Middle frontal gyrus (tissue), 1 donor: ENCODE measurements at regions not wholly inside any gene's neighbourhood (a gene's known extent, or its start where the extent isn't known, plus 50 kb on each side); places are given as distances from the start of the nearest gene placed in this dataset.

Experiments used
- DNase-seq: peaks from one replicate; pipeline ENCODE4 v3.0.0-alpha.2; 2015; ENCODE audit warnings: low spot score; ENCODE audit errors: extremely low spot score

GRCh38 chr6:113076816-113077215 lies 729.7 kb downstream of the RFPL4B start:
- no peak for DNase-seq

- no peak for DNase-seq
These were observed 730.7 kb downstream of the RFPL4B start for GRCh38 chr6:113077794-113078193.

- DNase-seq: no peak
These were observed 731.7 kb downstream of the RFPL4B start for GRCh38 chr6:113078791-113079190.

GRCh38 chr6:113082745-113083144 lies 735.6 kb downstream of the RFPL4B start:
- no peak for DNase-seq

GRCh38 chr6:113083947-113084346 lies 736.8 kb downstream of the RFPL4B start:
- DNase-seq: no peak

GRCh38 chr6:113089056-113089455 lies 741.9 kb downstream of the RFPL4B start:
- DNase-seq: no peak

- DNase-seq: no peak
These were observed 745.7 kb downstream of the RFPL4B start for GRCh38 chr6:113092795-113093194.

- no peak for DNase-seq
These were observed 747.6 kb downstream of the RFPL4B start for GRCh38 chr6:113094779-113095178.

GRCh38 chr6:113095841-113096240 lies 748.7 kb downstream of the RFPL4B start:
- no peak for DNase-seq

GRCh38 chr6:113102761-113103160 lies 754.4 kb upstream of the MARCKS start:
- no peak for DNase-seq

GRCh38 chr6:113103634-113104361 lies 753.3 kb upstream of the MARCKS start:
- DNase-seq: no peak

- DNase-seq: no peak
These were observed 752.6 kb upstream of the MARCKS start for GRCh38 chr6:113104541-113104940.

- DNase-seq: no peak
These were observed 752.2 kb upstream of the MARCKS start for GRCh38 chr6:113104951-113105350.

GRCh38 chr6:113110211-113110610 lies 746.9 kb upstream of the MARCKS start:
- DNase-seq: no peak

GRCh38 chr6:113111550-113111949 lies 745.6 kb upstream of the MARCKS start:
- DNase-seq: no peak

- DNase-seq: no peak
These were observed 745.1 kb upstream of the MARCKS start for GRCh38 chr6:113112086-113112485.

- DNase-seq: no peak
These were observed 741.9 kb upstream of the MARCKS start for GRCh38 chr6:113115196-113115595.

GRCh38 chr6:113120224-113120581 lies 736.9 kb upstream of the MARCKS start:
- no peak for DNase-seq

GRCh38 chr6:113120582-113121285 lies 736.4 kb upstream of the MARCKS start:
- no peak for DNase-seq

- DNase-seq: no peak
These were observed 735.6 kb upstream of the MARCKS start for GRCh38 chr6:113121571-113121970.

GRCh38 chr6:113122060-113122459 lies 735.1 kb upstream of the MARCKS start:
- DNase-seq: no peak

- no peak for DNase-seq
These were observed 731.5 kb upstream of the MARCKS start for GRCh38 chr6:113125626-113126025.

GRCh38 chr6:113127786-113128419 lies 729.2 kb upstream of the MARCKS start:
- no peak for DNase-seq
